ENCODE measurements at regions not wholly inside any gene's neighbourhood (a gene's known extent, or its start where the extent isn't known, plus 50 kb on each side); places are given as distances from the start of the nearest gene placed in this dataset.

- FAIRE-seq = peak; percentile 57
- DNase-seq (ENCODE audit: insufficient read length) = no peak
- TF ChIP-seq POLR2AphosphoS5 (IDR thresholded peaks at IDR 0.05; ENCODE audit: low read depth, low read length) (no peak), TAF1 (IDR thresholded peaks at IDR 0.05; ENCODE audit: borderline replicate concordance, low read depth, low read length) (no peak), POLR2A (IDR thresholded peaks at IDR 0.05; ENCODE audit: low read depth, low read length) (no peak)
Observed at GRCh38 chr1:25064465-25065240, 134.6 kb upstream of the RUNX3 start.

DNA sequence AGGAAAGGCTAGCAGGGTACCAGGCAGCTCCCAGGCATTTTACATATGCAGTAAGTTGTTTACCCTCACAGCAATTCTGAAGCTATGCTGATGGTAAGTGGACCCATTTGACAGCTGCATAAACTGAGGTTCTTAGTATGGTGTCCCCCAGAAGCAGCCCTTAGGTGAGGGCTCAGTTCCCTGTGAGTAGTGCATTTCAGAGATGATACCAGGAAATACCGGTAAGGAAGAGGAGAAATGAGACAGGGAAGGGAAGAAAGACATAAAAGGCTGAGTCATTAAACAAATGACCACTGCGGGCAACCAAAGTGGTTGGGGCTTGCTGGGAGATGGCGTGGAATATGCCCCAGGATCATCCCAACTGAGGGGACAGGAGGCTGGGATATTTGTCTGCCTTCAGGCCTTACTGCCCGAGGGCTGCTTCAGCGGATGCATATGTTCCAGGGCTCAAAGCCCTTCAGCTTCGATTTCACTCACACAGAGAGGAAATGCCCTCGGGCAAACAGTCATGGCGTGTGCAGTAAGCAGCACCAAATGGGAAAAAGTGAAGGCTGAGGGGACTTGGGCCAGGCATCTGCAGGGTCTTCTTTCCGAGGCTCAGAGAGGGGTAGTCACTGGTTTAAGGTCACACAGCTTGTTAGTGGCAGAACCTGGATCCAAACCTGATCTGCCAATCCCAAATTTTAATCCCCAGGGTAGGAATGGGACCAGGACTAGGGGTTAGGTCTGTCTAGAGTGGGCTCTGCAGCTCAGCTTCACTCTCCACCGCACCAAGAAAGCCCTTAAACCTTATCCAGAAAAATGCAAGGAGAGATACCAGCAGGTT lies 133.7 kb upstream of the RUNX3 start:
- DNase-seq (ENCODE audit: insufficient read length) = no peak
- peak; percentile 27 for FAIRE-seq
- TF ChIP-seq TAF1 (IDR thresholded peaks at IDR 0.05; ENCODE audit: borderline replicate concordance, low read depth, low read length) = no peak
- TF ChIP-seq POLR2AphosphoS5 (IDR thresholded peaks at IDR 0.05; ENCODE audit: low read depth, low read length) = no peak
- TF ChIP-seq POLR2A (IDR thresholded peaks at IDR 0.05; ENCODE audit: low read depth, low read length) = no peak

- DNase-seq (ENCODE audit: insufficient read length) (no peak), FAIRE-seq (no peak)
- TF ChIP-seq TAF1 (IDR thresholded peaks at IDR 0.05; ENCODE audit: borderline replicate concordance, low read depth, low read length) = no peak
- no peak for TF ChIP-seq POLR2AphosphoS5 (IDR thresholded peaks at IDR 0.05; ENCODE audit: low read depth, low read length)
- no peak for TF ChIP-seq POLR2A (IDR thresholded peaks at IDR 0.05; ENCODE audit: low read depth, low read length)
Observed at GRCh38 chr1:25062621-25063255, 132.7 kb upstream of the RUNX3 start.

DNA sequence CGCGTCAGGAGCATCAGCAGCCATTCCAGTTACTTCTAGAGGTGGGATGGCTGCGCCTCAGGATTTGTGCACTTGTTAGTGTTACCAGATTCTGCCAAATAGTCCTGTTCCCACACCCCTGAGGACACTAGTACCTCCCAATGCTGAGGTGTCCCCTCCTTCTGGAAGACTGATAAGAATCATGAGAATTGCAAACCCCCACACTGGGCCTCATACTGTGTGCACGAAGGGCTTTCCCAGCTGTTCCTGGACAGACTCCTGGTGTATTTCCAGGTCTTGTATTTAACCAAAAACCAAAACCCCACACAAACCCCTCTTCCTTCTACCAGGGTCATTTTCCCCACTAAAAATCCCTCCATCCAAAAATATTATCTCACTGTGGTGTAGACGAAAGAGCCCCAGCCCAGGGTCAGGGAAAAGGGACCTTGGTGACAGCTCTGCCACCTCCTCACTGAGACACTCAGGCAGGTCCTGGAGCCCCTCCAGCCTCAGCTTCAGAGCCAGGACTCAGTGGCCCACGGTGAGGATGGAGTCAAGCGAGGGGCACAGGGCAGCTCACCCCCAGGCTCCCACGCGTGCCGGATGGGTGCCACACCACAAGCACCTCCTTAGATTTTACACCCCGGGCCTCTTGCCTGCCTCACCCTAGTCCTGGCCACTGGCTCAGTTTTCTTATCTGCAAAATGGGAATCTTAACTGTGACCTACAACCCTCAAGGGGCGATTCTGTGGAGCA lies 131.4 kb upstream of the RUNX3 start:
- FAIRE-seq (no peak), DNase-seq (ENCODE audit: insufficient read length) (no peak)
- TF ChIP-seq POLR2AphosphoS5 (IDR thresholded peaks at IDR 0.05; ENCODE audit: low read depth, low read length) = no peak
- TF ChIP-seq TAF1 (IDR thresholded peaks at IDR 0.05; ENCODE audit: borderline replicate concordance, low read depth, low read length) = no peak
- TF ChIP-seq POLR2A (IDR thresholded peaks at IDR 0.05; ENCODE audit: low read depth, low read length) = no peak

DNA sequence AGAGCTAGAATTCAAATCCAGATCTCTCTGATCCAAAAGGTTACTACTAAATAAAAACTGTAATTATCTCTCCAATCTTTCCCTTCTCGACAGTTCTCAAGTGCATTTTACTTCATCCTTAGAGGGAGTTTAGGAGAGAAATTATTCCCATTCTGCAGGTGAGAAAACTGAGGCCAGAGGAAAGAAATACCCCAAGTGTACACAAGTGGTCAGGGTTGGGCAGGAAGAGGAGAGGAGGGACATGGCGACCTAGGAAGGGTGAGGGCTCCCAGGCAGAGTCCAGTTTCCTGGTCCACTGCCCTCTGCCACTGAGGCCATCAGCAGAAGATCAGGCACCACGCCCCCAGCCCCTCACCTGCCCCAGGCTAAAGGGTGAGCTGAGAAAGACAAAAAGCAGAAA lies 127.1 kb upstream of the RUNX3 start:
- DNase-seq (ENCODE audit: insufficient read length) = no peak
- no peak for FAIRE-seq
- no peak for TF ChIP-seq POLR2A (IDR thresholded peaks at IDR 0.05; ENCODE audit: low read depth, low read length)
- TF ChIP-seq TAF1 (IDR thresholded peaks at IDR 0.05; ENCODE audit: borderline replicate concordance, low read depth, low read length) = no peak
- TF ChIP-seq POLR2AphosphoS5 (IDR thresholded peaks at IDR 0.05; ENCODE audit: low read depth, low read length) = no peak

- no peak for DNase-seq (ENCODE audit: insufficient read length)
- TF ChIP-seq POLR2A (IDR thresholded peaks at IDR 0.05; ENCODE audit: low read depth, low read length) (no peak), TAF1 (IDR thresholded peaks at IDR 0.05; ENCODE audit: borderline replicate concordance, low read depth, low read length) (no peak), POLR2AphosphoS5 (IDR thresholded peaks at IDR 0.05; ENCODE audit: low read depth, low read length) (no peak)
- no peak for FAIRE-seq
Observed at GRCh38 chr1:25056536-25056935, 126.5 kb upstream of the RUNX3 start.

GRCh38 chr1:25055961-25056360 lies 125.9 kb upstream of the RUNX3 start:
- no peak for DNase-seq (ENCODE audit: insufficient read length)
- TF ChIP-seq TAF1 (IDR thresholded peaks at IDR 0.05; ENCODE audit: borderline replicate concordance, low read depth, low read length) = no peak
- no peak for TF ChIP-seq POLR2A (IDR thresholded peaks at IDR 0.05; ENCODE audit: low read depth, low read length)
- no peak for TF ChIP-seq POLR2AphosphoS5 (IDR thresholded peaks at IDR 0.05; ENCODE audit: low read depth, low read length)
- no peak for FAIRE-seq

DNA sequence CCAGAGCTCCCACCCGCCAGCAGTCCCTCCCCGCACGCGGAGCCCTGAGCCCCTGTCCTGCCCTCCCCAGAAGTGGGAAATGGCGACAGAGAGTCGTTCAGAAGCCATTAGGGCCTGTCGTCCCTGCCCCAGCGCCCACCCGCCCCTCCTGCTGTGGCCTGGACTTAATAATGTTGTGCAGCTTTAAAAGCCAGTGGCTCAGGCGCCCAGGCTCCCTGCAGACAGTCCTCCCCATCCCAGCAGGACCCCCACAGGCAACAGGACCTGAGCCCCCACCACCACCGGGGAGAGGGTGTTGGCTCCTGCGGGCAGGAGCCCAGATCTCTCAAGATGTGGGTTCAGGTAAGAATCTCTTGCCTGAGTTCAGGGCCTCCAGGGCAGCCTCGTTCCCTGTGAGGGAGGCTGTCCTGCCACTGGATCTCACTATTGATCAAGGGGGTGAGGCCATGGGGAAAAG lies 125.3 kb upstream of the RUNX3 start:
- DNase-seq (ENCODE audit: insufficient read length) (no peak), FAIRE-seq (no peak)
- no peak for TF ChIP-seq POLR2A (IDR thresholded peaks at IDR 0.05; ENCODE audit: low read depth, low read length)
- TF ChIP-seq TAF1 (IDR thresholded peaks at IDR 0.05; ENCODE audit: borderline replicate concordance, low read depth, low read length) = no peak
- no peak for TF ChIP-seq POLR2AphosphoS5 (IDR thresholded peaks at IDR 0.05; ENCODE audit: low read depth, low read length)

- no peak for FAIRE-seq
- no peak for DNase-seq (ENCODE audit: insufficient read length)
- no peak for TF ChIP-seq POLR2AphosphoS5 (IDR thresholded peaks at IDR 0.05; ENCODE audit: low read depth, low read length)
- TF ChIP-seq POLR2A (IDR thresholded peaks at IDR 0.05; ENCODE audit: low read depth, low read length) = no peak
- TF ChIP-seq TAF1 (IDR thresholded peaks at IDR 0.05; ENCODE audit: borderline replicate concordance, low read depth, low read length) = no peak
Observed at GRCh38 chr1:25054526-25055323, 124.6 kb upstream of the RUNX3 start.

- FAIRE-seq (no peak), DNase-seq (ENCODE audit: insufficient read length) (no peak)
- no peak for TF ChIP-seq POLR2A (IDR thresholded peaks at IDR 0.05; ENCODE audit: low read depth, low read length)
- no peak for TF ChIP-seq TAF1 (IDR thresholded peaks at IDR 0.05; ENCODE audit: borderline replicate concordance, low read depth, low read length)
- no peak for TF ChIP-seq POLR2AphosphoS5 (IDR thresholded peaks at IDR 0.05; ENCODE audit: low read depth, low read length)
Observed at GRCh38 chr1:25053576-25054250, 123.6 kb upstream of the RUNX3 start.

Measured in GM12892 (cell line).